ENCODE measurements at regions not wholly inside any gene's neighbourhood (a gene's known extent, or its start where the extent isn't known, plus 50 kb on each side); places are given as distances from the start of the nearest gene placed in this dataset.

DNA sequence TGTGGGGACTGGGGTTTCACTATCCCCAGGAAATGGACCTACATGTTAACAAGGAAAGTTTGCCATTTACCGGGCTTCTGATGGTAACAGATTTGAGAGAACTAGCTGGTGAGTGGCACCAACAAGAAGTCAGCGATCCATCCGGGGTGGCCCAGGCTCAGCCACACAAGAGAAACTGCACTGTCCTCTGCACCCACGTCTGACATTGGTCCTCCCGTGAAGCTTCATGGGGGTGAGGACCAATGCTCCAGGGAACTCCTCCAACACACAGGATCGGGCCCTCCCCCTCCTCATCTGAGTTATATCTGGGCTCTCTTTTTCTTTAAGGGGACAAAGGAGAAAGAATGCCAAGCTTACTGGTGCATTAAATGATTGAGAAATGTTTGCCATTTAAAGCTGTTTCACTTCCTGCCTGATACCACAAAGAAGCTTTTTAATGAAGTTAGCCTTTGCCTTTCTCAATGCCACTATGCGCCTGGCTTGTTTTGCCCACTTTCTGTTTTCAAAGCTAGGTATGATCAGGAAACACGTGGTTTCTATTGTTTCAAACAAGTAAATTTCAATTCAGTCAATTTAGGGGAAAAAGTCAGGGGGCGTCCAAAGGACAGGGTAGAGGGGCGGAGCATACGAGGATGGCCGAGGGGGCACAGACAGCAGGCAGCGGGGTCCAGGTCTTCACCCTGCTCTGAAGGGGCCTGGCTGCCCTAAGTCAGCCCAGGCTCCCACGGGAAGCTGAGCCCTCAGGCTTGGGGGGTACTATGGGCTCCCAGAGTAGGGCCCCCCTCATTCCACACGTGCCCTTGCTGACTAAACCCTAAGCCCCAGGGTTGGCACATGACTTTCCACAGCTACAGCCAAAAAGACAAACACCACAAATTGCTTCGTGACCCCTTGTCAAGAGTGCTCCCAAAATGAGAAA is 204.0 kb upstream of the ID2 start:
- no peak for DNase-seq (ENCODE audit: low read depth)

DNA sequence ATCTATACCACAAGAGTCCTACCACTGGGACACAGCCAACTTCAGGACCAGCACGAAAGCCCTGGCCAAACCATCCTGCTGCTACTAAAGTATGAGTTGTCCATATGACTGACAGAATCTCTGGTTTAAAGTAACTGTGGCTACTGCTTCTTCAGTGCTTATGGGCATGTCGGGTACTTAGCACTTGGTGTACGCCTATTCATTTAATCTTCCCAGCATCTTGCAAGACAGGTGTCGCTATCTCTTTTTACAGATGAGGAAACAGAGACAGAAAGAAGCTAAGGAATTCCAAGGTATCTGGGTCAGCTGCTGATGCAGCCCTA is 203.4 kb upstream of the ID2 start:
- DNase-seq (ENCODE audit: low read depth), result no peak
- H3K4me3 ChIP-seq (replicated peaks; ENCODE audit: low read depth, low read length), result no peak overlapping the region
- TF ChIP-seq, protein P1, sequence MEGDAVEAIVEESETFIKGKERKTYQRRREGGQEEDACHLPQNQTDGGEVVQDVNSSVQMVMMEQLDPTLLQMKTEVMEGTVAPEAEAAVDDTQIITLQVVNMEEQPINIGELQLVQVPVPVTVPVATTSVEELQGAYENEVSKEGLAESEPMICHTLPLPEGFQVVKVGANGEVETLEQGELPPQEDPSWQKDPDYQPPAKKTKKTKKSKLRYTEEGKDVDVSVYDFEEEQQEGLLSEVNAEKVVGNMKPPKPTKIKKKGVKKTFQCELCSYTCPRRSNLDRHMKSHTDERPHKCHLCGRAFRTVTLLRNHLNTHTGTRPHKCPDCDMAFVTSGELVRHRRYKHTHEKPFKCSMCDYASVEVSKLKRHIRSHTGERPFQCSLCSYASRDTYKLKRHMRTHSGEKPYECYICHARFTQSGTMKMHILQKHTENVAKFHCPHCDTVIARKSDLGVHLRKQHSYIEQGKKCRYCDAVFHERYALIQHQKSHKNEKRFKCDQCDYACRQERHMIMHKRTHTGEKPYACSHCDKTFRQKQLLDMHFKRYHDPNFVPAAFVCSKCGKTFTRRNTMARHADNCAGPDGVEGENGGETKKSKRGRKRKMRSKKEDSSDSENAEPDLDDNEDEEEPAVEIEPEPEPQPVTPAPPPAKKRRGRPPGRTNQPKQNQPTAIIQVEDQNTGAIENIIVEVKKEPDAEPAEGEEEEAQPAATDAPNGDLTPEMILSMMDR (IDR thresholded peaks at IDR 0.05; ENCODE audit: low read length, missing control alignments), result no peak

More for the DNA sequence above, 204.0 kb upstream of the ID2 start:
- TF ChIP-seq, protein P1 (IDR thresholded peaks at IDR 0.05; ENCODE audit: low read length, missing control alignments), result no peak
- no peak overlapping the region for H3K4me3 ChIP-seq (replicated peaks; ENCODE audit: low read depth, low read length)

DNA sequence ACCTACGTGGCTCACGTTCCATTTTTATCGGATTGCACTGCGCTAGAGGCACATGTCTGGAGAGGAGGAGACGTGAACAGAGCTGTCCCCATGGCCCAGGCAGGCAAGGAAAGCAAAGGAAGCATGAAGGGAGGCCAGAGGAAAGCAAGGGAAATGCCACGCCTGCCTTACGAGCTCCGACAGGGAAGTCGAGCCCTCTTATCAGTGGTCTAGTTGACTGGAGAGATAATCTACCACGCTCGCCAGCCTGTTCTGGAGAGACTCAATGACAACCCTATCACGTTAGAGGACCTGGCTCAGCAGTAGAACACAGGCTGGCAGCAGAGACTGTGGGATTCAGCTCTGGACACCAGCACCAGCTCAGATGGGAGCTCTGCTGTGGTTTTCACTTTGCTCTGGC is 202.6 kb upstream of the ID2 start:
- H3K4me3 ChIP-seq (replicated peaks; ENCODE audit: low read depth, low read length), result no peak overlapping the region
- peak; percentile 8 for DNase-seq (ENCODE audit: low read depth)
- TF ChIP-seq, protein P1 (IDR thresholded peaks at IDR 0.05; ENCODE audit: low read length, missing control alignments), result no peak

DNA sequence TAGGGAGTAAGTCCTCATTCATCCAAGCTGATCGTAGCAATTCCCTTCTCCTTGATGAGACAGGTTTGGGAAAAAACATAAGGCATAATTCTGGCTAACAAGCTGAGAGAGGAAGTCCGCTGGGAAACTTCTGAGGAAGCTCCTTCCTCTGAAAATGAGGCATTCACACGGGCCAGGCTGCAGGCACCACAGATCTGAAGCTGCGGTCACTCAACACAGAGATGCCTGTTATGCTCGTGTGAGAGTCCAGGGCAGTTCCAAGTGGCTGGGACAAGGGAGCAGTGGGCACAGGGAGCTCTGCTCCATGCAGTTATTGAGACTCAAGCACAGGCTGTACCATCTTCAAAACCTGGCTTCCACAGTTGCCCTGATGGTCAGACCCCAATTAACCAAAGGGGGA is 200.9 kb upstream of the ID2 start:
- TF ChIP-seq, protein P1 (IDR thresholded peaks at IDR 0.05; ENCODE audit: low read length, missing control alignments), result no peak
- no peak overlapping the region for H3K4me3 ChIP-seq (replicated peaks; ENCODE audit: low read depth, low read length)
- no peak for DNase-seq (ENCODE audit: low read depth)

DNA sequence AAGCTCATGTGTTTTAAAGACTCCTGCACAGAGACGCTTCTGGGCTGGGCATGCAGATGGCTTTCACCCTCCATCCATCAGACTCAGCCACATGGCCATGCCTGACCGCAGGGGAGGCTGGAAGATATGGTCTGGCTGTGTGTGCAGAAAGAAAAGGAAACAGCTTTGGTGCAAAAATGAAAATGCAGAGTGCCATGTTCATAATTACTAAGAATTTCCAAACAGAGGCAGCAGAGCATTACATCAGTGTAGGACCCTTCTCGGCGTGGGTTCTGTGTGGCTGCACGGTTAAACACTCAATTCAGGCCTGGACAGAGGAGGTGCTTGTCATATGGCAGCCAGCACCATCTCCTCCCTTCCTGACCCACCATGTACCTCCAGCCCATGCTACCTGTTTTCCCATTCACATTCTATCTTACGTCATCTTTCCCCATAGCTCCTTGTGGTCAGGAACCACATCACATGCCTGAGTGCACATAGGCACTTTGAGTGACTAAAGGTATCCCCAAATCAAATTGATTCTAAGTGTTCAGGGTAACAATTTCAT is 200.3 kb upstream of the ID2 start:
- TF ChIP-seq, protein P1 (IDR thresholded peaks at IDR 0.05; ENCODE audit: low read length, missing control alignments), result no peak
- H3K4me3 ChIP-seq (replicated peaks; ENCODE audit: low read depth, low read length), result no peak overlapping the region
- no peak for DNase-seq (ENCODE audit: low read depth)

DNA sequence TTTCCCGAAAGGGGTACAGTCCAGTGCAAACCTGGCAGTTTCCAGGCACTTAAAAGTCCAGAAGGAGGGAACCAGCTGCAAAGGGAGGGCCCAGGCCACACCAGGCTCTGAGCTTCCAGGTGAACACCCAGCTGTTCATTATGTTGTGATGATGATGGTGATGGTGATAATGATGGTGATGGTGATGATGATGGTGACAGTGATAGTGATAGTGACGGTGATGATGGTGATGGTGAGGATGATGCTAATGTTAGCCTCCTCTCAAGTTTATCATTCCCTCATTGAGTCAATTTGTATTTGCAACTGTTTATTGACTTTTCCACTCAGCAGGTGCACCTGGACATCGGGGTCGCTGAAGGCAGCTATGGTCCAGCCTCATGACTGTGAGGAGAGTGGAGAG is 199.4 kb upstream of the ID2 start:
- H3K4me3 ChIP-seq (replicated peaks; ENCODE audit: low read depth, low read length), result no peak overlapping the region
- TF ChIP-seq, protein P1 (IDR thresholded peaks at IDR 0.05; ENCODE audit: low read length, missing control alignments), result no peak
- no peak for DNase-seq (ENCODE audit: low read depth)

Measured in fibroblast of pulmonary artery (primary cell).